Spleen (tissue), 11 donors: ENCODE measurements at regions not wholly inside any gene's neighbourhood (a gene's known extent, or its start where the extent isn't known, plus 50 kb on each side); places are given as distances from the start of the nearest gene placed in this dataset.

Experiments used
- DNase-seq: peaks from one replicate; pipeline ENCODE4 v3.0.0-alpha.2; 2020
- H3K27ac ChIP-seq, 8 donors: fragments of 200-600 bp; sonication (generic) in 7 of 8; 1 replicate in 4 of 8; 2 replicates in 4 of 8; pipeline versions ENCODE4 v1.5.0 to v1.8.0; 2016 to 2021; ENCODE audit warnings: inconsistent platforms in 4 of 8, mild to moderate bottlenecking in 4 of 8, moderate library complexity in 1 of 8
- H3K27me3 ChIP-seq, 7 donors: fragments of 200-600 bp; sonication (generic) in 6 of 7; replicated peaks in 1 of 7; 1 replicate in 4 of 7; 2 replicates in 3 of 7; pipeline versions ENCODE4 v1.5.0 to v1.8.0; 2016 to 2021; ENCODE audit warnings: inconsistent platforms in 3 of 7, mild to moderate bottlenecking in 1 of 7
- H3K36me3 ChIP-seq, 6 donors: fragments of 200-600 bp; sonication (generic) in 5 of 6; 1 replicate in 4 of 6; 2 replicates in 2 of 6; pipeline versions ENCODE4 v1.5.0 to v1.8.0; 2016 to 2021; ENCODE audit warnings: inconsistent platforms in 2 of 6
- H3K4me1 ChIP-seq, 6 donors: fragments of 200-600 bp; sonication (generic) in 5 of 6; 1 replicate in 3 of 6; 2 replicates in 3 of 6; pipeline versions ENCODE4 v1.5.0 to v1.8.0; 2016 to 2021; ENCODE audit warnings: inconsistent platforms in 3 of 6
- H3K4me3 ChIP-seq, 8 donors: fragments of 200-600 bp; sonication (generic) in 7 of 8; 1 replicate in 4 of 8; 2 replicates in 4 of 8; pipeline versions ENCODE4 v1.5.0 to v1.8.0; 2016 to 2021; ENCODE audit warnings: inconsistent platforms in 4 of 8, mild to moderate bottlenecking in 4 of 8, moderate library complexity in 2 of 8
- H3K9me3 ChIP-seq, 8 donors: fragments of 200-600 bp; sonication (generic) in 7 of 8; 1 replicate in 4 of 8; 2 replicates in 4 of 8; pipeline versions ENCODE4 v1.5.0 to v1.8.0; 2016 to 2021; ENCODE audit warnings: inconsistent platforms in 4 of 8
- CTCF ChIP-seq, 11 experiments: fragments of 200-600 bp in 7 of 11; fragments of 450-650 bp in 4 of 11; sonication (generic) in 4 of 11; IDR thresholded peaks in 8 of 11; conservative IDR thresholded peaks in 3 of 11; 1 replicate in 7 of 11; 2 replicates in 4 of 11; pipeline versions ENCODE4 v1.4.0 to v1.8.0; 2016 to 2021; ENCODE audit warnings: antibody characterized with exemption in 11 of 11, inconsistent platforms in 4 of 11, mild to moderate bottlenecking in 1 of 11
- POLR2A ChIP-seq, 3 donors: fragments of 450-650 bp; IDR thresholded peaks; one replicate each; pipeline ENCODE4 v1.5.1; 2017; ENCODE audit warnings: antibody characterized with exemption in 3 of 3, mild to moderate bottlenecking in 1 of 3
- POLR2AphosphoS5 ChIP-seq, 3 donors: sonication (generic); formaldehyde crosslinking; IDR thresholded peaks; one replicate each; pipeline ENCODE4 v1.5.1; 2017; ENCODE audit warnings: antibody characterized with exemption in 3 of 3
- WGBS, 5 donors: extraction: QIAGEN DNeasy Blood & Tissue Kit in 3 of 5; methylation state at CpG; one replicate each; pipeline versions ENCODE4 v1.1.5 to v1.1.7; 2013 to 2018; 5-methylcytosine and 5-hydroxymethylcytosine counted together
- intact Hi-C: fragments of 100-400 bp; cut with DNase I; formaldehyde crosslinking; loops from one replicate; pipeline ENCODE4 v1.15.0; 2023; ENCODE audit warnings: low total_unique reads
- donor health status: healthy with polysubstance abuse.
- donor health status: DM: no; HTN: no; CAD: no; lungs with moderate emphysema.
- donor health status: DM: no; HTN: no; CAD: no.
- donor health status: Bipolar disorder and iron deficiency.
- donor health status: healthy.
- donor health status: DM: no; HTN: no; CAD: no.
- donor health status: DM: yes; HTN: yes; CAD: no.

- intact Hi-C loops, result no loop called here
- no peak overlapping the region for H3K4me3 ChIP-seq
- H3K27ac ChIP-seq, result no peak overlapping the region
- H3K27me3 ChIP-seq, result peaks cover 0 to 9% (median 0%) of the 10 kb centered on the region in 7 donors
- no peaks in the 10 kb centered on the region for H3K9me3 ChIP-seq
- WGBS, 5 donors, result 74 to 91% (median 87%) methylated on average over 6 of the region's 6 CpGs
- H3K4me1 ChIP-seq, result peaks cover 0 to 30% (median 8%) of the 10 kb centered on the region in 6 donors
- no peaks in the 10 kb centered on the region for H3K36me3 ChIP-seq
- TF ChIP-seq POLR2AphosphoS5 (IDR thresholded peaks at IDR 0.05), result no peak
- TF ChIP-seq CTCF (IDR thresholded peaks at IDR 0.05 in 8 of 11, conservative IDR thresholded peaks at IDR 0.05 in 3 of 11), result no peak
- no peak for TF ChIP-seq POLR2A (IDR thresholded peaks at IDR 0.05)
- no peak for DNase-seq
These were observed 86.5 kb upstream of the SEC11C start for GRCh38 chr18:59052965-59053820.

GRCh38 chr18:59054496-59055287, 85.0 kb upstream of the SEC11C start:
- H3K9me3 ChIP-seq, result no peaks in the 10 kb centered on the region
- intact Hi-C loops, result loop anchor here (5.0 kb wide), 1 partner anchor 272 kb away; no protein-coding TSS in a partner anchor
- H3K4me1 ChIP-seq, result peaks cover 0 to 30% (median 8%) of the 10 kb centered on the region in 6 donors
- no peak overlapping the region for H3K4me3 ChIP-seq
- no peak for DNase-seq
- 67 to 81% (median 68%) methylated on average over 7 of the region's 7 CpGs for WGBS, 5 donors
- TF ChIP-seq POLR2AphosphoS5 (IDR thresholded peaks at IDR 0.05), result no peak
- no peak for TF ChIP-seq POLR2A (IDR thresholded peaks at IDR 0.05)
- no peak for TF ChIP-seq CTCF (IDR thresholded peaks at IDR 0.05 in 8 of 11, conservative IDR thresholded peaks at IDR 0.05 in 3 of 11)
- peak overlapping the region in 4 of 8 donors; percentile 39 to 50 (median 44) for H3K27ac ChIP-seq
- H3K27me3 ChIP-seq, result peaks cover 0 to 7% (median 0%) of the 10 kb centered on the region in 7 donors
- no peaks in the 10 kb centered on the region for H3K36me3 ChIP-seq

- H3K4me1 ChIP-seq, result peaks cover 0 to 27% (median 8%) of the 10 kb centered on the region in 6 donors
- intact Hi-C loops, result loop anchor here (5.0 kb wide), 1 partner anchor 273 kb away; no protein-coding TSS in a partner anchor
- no peak for TF ChIP-seq POLR2A (IDR thresholded peaks at IDR 0.05)
- no peak for TF ChIP-seq CTCF (IDR thresholded peaks at IDR 0.05 in 8 of 11, conservative IDR thresholded peaks at IDR 0.05 in 3 of 11)
- TF ChIP-seq POLR2AphosphoS5 (IDR thresholded peaks at IDR 0.05), result no peak
- no peaks in the 10 kb centered on the region for H3K36me3 ChIP-seq
- no peaks in the 10 kb centered on the region for H3K27me3 ChIP-seq
- H3K27ac ChIP-seq, result peak overlapping the region in 4 of 8 donors; percentile 39 to 50 (median 44)
- WGBS, 5 donors, result 94 to 96% (median 95%) methylated on average over 4 of the region's 4 CpGs
- DNase-seq, result no peak
- H3K9me3 ChIP-seq, result no peaks in the 10 kb centered on the region
- no peak overlapping the region for H3K4me3 ChIP-seq
These were observed 84.2 kb upstream of the SEC11C start for GRCh38 chr18:59055345-59056032.
